Stimulated activated CD4-positive, alpha-beta T cell treated with anti-CD3 and anti-CD28 coated beads, Interleukin-4, amount 100 ng/mL, for 1 hour (primary cell): ENCODE measurements at regions not wholly inside any gene's neighbourhood (a gene's known extent, or its start where the extent isn't known, plus 50 kb on each side); places are given as distances from the start of the nearest gene placed in this dataset.

ENCODE experiments used
- DNase-seq: peaks from one replicate; pipeline ENCODE4 v3.0.0-alpha.2; 2020

DNA sequence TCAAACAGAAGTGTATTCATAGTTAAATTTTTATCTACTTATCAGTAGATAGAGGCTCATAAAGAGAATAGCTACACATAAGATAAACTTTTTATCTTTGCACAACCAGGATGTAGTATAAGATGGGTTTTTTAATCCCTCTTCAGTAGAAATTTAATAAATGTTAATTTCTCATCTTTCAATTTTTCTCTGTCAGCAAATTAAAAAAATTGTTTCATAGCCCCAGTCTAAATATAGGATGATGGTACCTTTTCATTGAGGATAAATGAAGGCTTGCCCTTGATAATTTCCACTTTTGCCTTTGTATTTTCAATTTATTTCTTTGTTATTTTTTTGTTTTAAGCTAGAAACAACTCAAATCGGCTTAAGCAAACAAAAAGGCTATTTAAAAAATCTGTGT lies 251.2 kb upstream of the NOX3 start:
- DNase-seq = no peak

DNA sequence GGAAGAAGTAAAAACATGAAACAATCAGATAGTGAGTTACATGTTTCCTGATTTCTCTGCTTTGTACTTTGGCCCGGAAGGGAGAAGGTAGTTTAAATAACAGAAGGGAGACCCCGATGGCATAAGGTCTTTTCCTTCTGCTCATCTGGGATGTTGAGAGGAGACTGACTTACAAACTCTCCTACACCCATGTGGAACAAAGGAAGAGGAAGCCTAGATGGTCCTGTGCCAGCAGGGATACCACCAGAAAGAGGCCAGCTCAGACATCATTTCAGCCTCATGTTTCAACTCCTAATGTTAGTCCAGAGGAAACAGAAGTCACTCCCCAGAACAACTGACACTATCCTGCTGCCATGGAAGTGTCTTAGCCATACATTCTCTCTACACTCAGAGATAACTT lies 250.7 kb upstream of the NOX3 start:
- no peak for DNase-seq

DNA sequence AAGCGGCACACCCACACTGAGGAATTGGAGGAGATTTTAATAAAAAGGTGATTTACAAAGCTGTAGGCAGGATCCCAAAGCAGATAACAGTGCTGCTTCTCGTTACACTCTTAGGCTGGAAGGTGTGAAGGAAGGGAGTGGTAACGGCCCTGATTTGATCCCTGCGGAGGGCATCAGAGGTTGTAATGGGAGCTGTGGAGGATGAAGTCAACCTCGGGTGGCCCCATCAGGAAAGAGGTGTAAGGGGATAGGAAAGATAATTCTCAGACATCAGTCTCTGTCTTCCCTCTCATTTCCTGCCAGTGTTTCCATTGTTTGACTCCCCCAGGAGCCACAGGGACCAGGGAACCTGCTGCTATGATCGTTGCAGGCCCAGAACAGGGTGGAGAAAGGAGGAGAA lies 245.7 kb upstream of the NOX3 start:
- no peak for DNase-seq

DNA sequence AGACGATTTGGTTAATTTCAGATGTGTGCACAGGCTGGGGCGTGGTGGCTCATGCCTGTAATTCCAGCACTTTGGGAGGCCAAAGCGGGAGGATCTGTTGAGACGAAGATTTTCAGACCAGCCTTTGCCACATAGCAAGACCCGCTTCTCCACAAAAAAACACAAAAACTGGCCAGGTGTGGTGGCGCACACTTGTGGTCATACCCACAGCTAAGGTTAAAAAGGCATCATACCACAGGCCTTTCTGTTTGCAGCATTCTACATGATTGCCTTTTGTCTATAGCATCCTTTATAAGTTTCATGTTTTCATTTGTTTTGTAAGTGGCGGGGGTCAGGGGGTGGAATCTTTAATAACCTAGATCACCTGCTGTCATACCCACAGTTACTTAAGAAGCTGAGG lies 239.9 kb upstream of the NOX3 start:
- DNase-seq = no peak

DNA sequence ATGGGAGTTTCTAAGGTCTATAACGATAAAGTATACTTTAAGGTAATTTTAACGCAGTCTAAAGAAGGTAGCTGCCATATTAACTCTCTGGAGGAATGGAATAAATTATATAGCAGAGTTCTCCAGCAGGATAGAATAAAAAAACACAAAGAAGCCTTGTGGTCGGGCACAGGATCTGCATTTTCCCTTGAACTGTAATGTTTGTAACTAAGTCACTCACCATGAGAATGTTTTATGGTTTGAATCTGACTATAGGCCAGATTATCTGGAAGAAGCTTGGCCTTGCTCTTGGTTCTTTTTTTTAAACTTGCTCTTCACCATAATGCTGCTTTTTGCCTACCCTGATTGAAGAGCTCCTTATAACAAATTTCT lies 238.8 kb upstream of the NOX3 start:
- DNase-seq = no peak

DNA sequence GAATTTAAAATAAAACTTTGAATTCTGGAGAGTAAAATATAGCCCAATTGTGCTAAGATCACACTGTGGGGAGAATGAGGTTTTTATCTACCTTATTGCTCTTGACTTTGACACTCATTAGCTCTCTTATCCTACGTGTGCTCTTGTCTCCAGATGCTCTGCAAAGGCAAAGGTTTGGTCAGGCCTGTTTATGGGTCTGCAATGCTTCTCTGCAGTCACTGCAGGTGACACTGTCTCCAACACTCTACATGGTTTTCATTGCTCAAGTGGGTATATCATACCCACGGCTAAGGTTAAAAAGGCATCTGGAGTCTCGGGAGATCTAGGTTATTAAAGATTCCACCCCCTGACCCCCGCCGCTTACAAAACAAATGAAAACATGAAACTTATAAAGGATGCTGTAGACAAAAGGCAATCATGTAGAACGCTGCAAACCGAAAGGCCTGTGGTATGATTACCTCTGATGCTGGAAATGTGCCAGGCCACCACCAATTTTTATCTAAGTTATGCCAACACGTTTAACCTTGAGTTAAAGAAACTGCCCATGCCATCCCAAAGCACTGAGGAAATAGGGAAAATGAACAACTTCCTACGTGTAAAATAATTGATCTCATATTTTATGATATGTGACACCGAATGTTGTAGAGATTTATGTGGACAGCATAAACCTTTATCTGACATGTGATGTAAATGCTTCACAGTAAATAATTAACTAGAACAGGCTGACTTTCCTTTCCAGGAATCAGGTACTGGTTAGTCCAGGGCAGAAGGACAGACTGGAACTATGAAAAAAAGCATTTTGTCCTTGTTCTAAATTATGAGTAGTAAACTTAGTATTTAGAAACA lies 238.2 kb upstream of the NOX3 start:
- DNase-seq = no peak

DNA sequence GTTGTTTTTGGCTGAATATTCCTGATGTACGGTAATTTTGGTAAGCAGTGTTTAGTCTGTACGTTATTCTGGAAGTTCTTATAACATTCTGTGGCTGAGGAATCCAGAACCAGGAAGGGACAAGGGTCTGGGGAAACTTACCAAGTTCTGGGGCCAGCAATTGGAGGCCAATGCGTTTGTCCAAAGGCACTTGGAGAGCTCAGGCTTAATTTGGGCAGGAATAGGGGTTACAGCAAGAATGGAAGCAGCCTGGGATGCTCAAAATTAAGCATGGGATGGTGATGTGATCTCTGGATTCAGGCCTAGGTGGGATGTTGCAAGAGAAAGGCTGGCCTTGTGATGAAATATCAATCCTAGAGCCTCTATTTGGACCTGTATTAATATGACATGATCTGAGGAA lies 235.2 kb upstream of the NOX3 start:
- no peak for DNase-seq

DNA sequence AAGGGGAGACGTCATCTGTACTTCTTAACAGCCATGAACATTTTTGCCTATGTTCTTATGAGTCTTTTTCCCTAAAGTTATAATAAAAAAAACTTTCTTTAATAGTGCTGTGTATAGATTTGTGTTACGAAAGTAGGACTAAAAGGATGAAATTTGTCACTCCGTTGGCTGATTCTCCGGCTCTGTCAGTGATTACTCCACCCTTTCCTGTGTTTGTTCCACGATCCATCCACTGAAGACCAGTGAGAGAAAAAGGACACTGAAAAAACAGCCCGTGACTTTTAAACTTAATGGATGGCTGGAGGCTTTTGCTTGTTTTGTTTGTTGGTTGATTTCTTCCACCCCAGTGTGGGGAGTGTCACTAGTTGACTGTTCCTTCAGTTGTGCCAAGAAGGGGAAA lies 232.0 kb upstream of the NOX3 start:
- no peak for DNase-seq

DNA sequence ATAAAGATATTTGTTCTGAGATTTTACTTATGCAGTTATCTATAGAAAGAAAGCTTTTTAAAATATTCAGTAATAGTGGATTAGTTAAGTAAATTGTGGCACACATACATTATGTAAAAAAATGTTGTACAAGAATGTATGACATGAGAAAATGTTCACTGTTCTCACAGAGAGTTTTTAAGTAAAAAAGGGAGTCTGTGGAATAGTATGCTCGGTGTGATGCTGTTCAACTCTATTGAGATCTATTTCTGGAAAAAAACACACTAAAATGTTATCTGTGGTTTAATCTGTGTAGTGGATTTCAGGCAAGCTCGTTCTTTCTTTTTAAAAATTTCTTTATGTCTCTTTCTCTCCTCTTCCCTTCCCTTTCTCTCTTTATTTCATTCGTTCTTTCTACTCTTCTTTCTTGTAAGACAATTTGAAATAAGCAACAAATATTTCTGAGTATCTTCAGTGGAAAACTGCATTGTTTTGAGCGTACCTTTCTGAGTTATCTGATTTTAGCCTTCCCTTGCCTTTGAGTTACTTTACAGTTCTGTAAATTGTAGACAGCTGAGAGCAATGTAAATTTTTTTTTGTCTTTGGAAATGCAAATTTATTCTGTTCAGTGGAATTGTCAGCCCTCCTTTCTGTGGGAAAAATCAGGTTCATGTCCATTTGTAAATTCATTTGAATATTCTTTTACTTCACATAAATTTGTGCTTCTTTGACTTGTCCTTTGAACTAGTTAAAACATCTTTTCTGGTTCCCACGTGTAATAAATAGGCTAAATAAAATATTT lies 229.0 kb upstream of the NOX3 start:
- DNase-seq = no peak

DNA sequence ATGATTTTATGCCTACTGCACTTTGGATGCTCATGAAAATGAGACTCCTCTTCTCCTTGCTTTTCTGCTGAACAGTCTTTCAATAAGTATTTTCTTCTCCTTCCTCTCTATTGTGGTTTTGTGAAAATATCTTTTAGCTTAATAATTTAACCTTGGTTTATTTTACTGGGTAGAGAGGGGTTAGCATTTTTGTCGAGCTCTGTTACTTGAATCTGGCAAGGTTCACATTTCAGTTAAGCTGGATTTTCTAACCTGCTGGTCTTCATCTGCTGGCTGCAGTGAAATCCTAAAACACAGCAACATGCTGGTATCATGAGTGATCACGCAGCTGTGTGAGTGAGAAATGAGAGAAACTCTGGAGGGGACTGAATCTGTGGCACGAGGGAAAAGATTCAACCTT lies 222.7 kb upstream of the NOX3 start:
- DNase-seq = no peak

DNA sequence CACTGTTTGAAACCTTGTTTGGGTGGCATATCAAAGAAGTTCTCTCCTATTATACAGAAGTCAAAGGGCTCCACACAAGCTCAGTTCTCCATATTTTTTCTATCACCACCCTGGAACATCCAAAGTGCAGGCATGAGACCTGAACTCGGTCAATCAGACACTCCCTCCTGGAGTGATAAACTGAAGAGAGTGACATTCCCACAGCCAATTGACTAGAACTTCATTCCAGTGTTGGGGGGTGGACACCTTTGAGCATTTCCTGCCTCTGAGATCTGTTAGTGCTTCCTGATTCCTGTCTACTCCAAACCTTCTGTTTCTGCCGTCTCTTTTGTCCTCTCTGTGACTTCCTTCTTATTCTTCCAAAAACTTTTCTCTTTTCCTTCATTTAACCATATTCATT lies 220.7 kb upstream of the NOX3 start:
- DNase-seq = no peak

DNA sequence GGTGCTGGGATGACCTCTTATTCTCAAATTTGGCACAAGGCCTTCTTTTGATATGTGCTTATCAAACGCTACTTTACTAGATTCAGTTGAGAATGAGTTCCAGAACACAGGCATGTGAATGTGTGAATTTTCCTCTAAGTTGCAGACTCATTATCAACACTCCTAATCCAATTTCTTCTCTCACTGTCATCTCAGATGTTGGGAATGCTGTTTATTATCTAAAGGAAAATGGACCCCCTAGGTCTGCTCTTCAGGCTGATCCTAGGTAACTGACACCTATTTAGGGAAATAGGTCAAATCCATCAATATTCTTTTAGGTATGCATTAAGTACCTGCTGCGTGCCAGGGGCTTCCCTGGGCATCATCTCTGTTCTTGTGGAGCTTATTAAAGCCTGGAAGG lies 215.0 kb upstream of the NOX3 start:
- DNase-seq = no peak

DNA sequence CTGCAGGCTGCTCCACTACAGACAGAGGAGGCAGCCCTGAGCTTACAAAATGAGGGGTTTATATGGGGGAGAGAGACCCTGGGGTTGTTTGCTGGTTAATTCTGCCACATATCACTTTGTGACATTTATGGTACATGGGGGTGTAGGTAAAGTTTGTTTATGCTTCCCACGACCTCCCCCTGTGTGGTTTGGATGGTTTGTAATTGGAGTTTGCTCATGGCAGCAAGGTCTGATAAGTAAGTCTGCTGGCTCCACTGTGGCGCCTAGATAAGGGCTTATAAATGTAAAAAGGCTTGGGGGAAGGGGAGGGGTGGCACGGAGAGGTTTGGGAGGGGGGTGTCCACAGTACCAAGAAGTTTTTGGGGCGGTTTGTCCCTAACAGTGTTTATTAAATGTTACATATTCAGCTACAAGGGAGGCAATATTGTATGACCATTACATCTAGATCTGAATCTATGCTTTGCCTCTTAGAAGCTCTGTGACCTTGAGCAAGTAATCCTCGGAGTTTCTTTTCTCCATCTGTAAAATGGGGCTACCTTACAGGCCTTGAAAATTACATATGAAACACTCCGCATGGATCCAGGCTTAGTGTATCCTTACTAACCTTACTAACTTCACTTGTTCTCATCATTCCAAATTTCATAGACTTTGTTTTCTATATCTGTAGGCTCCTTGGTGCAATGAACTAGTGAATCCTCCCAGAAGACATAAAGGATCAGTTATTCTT lies 204.8 kb upstream of the NOX3 start:
- DNase-seq = no peak

DNA sequence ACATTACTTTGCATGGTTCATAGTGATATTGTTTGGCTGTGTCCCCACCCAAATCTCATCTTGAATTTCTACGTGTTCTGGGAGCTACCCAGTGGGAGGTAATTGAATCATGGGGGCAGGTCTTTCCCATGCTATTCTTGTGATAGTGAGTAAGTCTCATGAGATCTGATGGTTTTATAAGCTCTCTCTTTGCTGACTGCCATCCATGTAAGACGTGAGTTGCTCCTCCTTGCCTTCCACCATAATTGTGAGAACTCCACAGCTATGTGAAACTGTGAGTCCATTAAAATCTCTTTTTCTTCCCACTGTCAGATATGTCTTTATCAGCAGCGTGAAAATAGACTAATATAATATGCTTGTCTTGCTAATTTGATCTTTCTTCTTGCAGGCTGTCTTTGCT lies 200.4 kb upstream of the NOX3 start:
- DNase-seq = no peak

DNA sequence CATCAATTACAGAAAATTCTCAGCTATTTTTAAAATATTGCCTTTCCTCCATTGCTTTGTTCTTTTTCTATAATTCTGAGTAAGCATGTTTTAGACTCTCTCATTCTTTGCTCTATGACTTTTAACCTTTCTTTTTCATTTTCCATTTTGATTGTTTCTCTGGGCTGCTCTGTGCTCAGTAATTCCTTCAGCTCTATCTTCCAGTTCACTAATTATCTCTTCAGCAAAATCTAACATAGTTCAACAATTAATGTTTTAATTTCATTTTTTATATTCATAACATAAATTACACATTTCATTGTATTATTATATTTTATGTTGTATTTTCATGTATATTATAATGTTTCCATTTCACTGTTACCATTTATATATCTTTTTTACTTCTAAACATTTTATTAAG lies 198.8 kb upstream of the NOX3 start:
- no peak for DNase-seq

DNA sequence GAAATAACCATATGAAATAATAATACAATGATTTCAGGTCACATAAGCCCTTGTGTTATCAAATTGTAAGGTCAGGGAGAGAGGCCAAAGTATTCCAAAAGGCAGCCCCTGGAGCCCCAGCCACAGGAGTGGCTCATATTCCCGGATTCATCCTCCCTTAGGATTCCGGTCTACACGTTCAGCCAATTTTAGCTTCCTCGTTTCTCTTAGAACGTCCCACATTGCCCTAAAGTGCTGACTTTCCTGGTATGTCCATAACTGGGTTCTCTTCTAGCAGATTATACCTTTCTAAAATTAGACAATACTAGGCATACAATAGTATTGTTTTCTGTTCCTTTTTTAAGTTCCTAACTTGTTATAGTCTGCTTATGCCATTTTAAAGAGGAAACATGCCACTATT lies 192.7 kb upstream of the NOX3 start:
- no peak for DNase-seq

DNA sequence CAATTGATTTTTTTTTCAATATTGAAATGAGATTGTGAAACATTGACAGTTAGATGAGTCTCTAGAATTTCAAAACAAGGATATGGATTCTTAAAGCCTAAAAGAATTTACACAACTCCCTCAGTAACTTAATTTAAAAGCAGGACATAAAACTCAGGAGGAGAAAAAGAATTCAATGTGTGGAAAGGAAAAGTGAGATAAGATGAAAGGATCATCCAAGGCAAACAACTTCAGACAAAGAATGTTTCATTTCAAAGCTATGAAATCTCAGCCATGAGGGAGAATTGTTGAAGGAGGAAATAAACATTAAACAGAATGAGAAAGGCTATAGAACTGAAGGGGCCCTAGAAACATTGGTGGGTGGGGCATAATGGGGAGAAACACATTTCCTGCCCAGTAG lies 191.7 kb upstream of the NOX3 start:
- no peak for DNase-seq

DNA sequence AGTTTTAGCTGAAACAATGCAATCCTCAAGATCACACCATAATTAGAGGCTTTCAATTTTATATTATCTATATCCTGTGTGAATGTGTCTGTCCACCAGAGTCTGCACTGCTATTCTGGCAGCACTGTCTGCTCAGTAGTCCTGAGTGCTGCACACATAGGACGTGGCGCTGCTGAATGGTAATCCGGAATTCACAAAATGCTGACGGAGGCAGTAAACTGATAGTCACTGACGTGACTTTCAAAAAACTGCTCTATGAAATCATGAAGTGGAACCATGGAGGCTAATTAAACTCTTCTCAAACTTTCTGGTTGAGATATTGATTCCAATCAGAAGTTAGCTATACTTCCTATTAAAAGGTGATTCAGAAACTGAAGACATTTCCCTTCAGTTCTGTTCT lies 190.8 kb upstream of the NOX3 start:
- no peak for DNase-seq

DNA sequence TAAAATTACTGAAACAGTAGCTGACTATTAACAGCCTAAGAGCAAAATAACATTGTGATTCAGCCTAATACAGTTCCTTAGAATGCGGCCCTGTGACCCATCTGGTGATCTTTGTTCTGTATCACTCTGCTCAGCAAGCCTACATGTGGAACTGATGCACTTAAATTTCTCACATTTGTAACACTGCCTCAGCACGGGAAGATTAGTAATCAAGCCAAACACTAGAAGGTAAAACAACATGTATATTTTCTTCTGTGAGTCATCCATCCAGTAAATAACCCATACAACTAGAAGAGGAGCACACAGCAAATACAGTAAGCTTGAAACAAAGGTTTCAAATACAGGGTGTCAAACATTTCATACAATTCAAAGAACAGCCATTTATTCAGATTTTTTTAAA lies 189.7 kb upstream of the NOX3 start:
- no peak for DNase-seq

DNA sequence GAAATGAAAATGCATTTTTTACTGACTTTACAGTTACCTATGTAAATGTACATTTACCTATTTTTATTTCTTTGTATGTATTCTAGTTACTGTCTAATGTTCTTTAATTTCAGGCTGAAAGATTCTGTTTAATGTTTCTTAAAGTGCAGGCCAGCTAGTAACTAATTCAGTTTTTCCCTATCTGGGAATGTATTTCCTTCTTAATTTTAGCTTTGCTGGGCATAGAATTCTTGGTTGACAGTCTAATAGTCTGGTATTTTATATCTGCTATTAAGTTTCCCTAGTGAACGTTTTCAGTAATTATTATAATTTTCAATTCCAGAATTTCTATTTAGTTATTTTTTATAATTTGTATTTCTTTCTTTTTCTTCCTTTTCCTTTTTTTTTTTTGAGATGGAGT lies 186.0 kb upstream of the NOX3 start:
- no peak for DNase-seq

DNA sequence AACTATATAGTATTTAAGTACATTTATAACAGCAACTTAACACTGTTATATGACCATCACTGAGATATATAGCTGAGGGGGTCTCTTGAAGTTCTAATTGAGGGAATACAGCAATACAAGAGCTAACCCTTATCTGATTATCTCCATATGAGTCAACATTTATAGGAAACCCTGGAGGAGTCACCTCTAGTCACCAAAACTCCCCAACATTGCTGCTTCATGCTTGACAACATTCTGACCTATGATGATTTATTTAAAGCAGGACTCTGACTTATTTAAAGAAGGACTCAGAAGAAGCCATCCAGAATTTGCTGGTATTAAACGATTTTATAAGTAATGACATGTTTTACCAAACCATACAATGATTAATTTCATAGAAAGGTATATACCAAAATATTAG lies 182.6 kb upstream of the NOX3 start:
- no peak for DNase-seq

DNA sequence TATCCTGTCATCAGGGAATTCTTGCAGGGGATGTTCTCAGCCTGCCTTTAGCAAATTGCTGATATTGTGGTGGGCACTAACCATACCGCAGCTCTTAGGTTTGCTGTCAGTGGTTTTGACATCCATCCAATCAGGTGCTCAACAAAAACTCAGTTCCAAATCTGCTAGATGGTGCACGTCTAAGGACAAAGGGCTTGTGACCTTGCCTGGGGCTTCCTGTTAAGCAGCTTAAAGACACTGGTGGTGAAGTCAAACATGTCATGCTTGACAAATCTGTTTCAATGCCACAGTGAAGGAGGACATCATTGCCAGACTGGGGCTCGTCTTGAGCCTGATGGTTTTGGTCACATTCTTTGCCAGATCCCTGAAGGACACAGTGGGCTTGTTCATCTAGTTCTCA lies 179.8 kb upstream of the NOX3 start:
- no peak for DNase-seq

DNA sequence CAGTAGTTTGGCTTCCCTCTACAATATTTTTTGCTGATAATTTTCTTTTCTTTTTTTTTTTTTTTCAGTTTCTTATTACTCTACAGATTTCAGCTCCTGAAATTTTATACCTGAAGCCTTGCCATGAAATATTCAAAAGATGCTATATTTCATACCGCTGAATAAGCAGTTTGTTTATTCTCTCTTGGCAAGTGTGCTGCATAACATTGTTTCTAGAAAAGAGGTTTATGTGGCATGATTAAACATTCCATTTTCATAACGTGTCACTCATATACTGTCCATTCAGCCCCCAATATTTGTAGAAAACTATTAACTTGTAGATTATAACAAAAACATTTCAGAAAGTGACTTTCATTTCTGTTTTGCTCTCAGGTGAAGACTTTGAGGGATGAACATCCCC lies 174.4 kb upstream of the NOX3 start:
- DNase-seq = no peak

DNA sequence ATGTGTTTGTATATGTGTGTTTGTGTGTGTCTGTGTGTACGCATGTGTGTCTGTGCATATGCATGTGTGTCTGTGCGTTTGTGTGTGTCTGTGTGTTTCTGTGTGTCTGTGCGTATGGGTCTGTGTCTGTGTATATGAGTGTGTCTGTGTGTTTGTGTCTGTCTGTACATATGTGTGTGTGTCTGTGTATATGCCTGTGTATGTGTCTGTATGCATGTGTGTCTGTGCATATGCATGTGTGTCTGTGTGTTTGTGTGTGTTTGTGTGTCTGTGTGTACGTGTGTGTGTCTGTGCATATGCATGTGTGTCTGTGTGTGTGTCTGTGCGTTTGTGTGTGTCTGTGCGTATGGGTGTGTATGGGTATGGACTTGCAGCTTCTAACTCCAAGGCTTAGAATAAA lies 174.0 kb upstream of the NOX3 start:
- DNase-seq = no peak
